ENCODE measurements at regions not wholly inside any gene's neighbourhood (a gene's known extent, or its start where the extent isn't known, plus 50 kb on each side); places are given as distances from the start of the nearest gene placed in this dataset.

- no peak overlapping the region for H3K4me3 ChIP-seq (ENCODE audit: low read depth, low read length)
- TF ChIP-seq ZNF596 (tag by site-specific recombination; IDR thresholded peaks at IDR 0.05): no peak
- TF ChIP-seq ZBTB49 (tag by site-specific recombination; IDR thresholded peaks at IDR 0.05; ENCODE audit: low read depth): no peak
- ChIA-PET POLR2A (no interaction called here), CTCF (no interaction called here)
- H3K36me3 ChIP-seq (ENCODE audit: control insufficient read depth in 2 of 2, insufficient read depth in 1 of 2, low read length in 2 of 2): no peaks in the 10 kb centered on the region
- H3K9me3 ChIP-seq (ENCODE audit: control insufficient read depth, insufficient read depth, low read depth, low read length): no peaks in the 10 kb centered on the region
- H3K27ac ChIP-seq (ENCODE audit: extremely low read depth, low read depth, low read length): no peak overlapping the region
- H3K4me1 ChIP-seq (ENCODE audit: control insufficient read depth, insufficient read depth, low read length): no peaks in the 10 kb centered on the region
Observed at GRCh38 chr4:136643416-136643815, 888.9 kb downstream of the PCDH18 start.

GRCh38 chr4:136637071-136637777 lies 895.1 kb downstream of the PCDH18 start:
- H3K27ac ChIP-seq (ENCODE audit: extremely low read depth, low read depth, low read length): no peak overlapping the region
- ChIA-PET POLR2A (no interaction called here), CTCF (no interaction called here)
- H3K4me3 ChIP-seq (ENCODE audit: low read depth, low read length): no peak overlapping the region
- no peak for TF ChIP-seq ZNF138 (tag by site-specific recombination; IDR thresholded peaks at IDR 0.05; ENCODE audit: borderline replicate concordance)
- no peak for TF ChIP-seq ZNF324 (tag by site-specific recombination; IDR thresholded peaks at IDR 0.05)
- TF ChIP-seq YY1 (tag by site-specific recombination; IDR thresholded peaks at IDR 0.05): no peak
- no peak for TF ChIP-seq ZNF664 (tag by site-specific recombination; IDR thresholded peaks at IDR 0.05)
- TF ChIP-seq ZBTB6 (tag by site-specific recombination; IDR thresholded peaks at IDR 0.05): no peak
- H3K9me3 ChIP-seq (ENCODE audit: control insufficient read depth, insufficient read depth, low read depth, low read length): no peaks in the 10 kb centered on the region
- H3K36me3 ChIP-seq (ENCODE audit: control insufficient read depth in 2 of 2, insufficient read depth in 1 of 2, low read length in 2 of 2): no peaks in the 10 kb centered on the region
- no peaks in the 10 kb centered on the region for H3K4me1 ChIP-seq (ENCODE audit: control insufficient read depth, insufficient read depth, low read length)

- Histone ChIP-seq H3K9me3 (ENCODE audit: control insufficient read depth, insufficient read depth, low read depth, low read length) (no peaks in the 10 kb centered on the region), H3K4me1 (ENCODE audit: control insufficient read depth, insufficient read depth, low read length) (no peaks in the 10 kb centered on the region), H3K4me3 (ENCODE audit: low read depth, low read length) (no peak overlapping the region), H3K36me3 (ENCODE audit: control insufficient read depth in 2 of 2, insufficient read depth in 1 of 2, low read length in 2 of 2) (no peaks in the 10 kb centered on the region), H3K27ac (ENCODE audit: extremely low read depth, low read depth, low read length) (no peak overlapping the region)
- POLR2A ChIA-PET: no interaction called here
- CTCF ChIA-PET: no interaction called here
- TF ChIP-seq ZNF830 (tag by site-specific recombination; IDR thresholded peaks at IDR 0.05; ENCODE audit: low read depth) (no peak), ZNF701 (tag by site-specific recombination; IDR thresholded peaks at IDR 0.05) (no peak), ZSCAN4 (tag by site-specific recombination; IDR thresholded peaks at IDR 0.05) (no peak), ZBTB20 (tag by site-specific recombination; IDR thresholded peaks at IDR 0.05) (no peak), PRDM1 (tag by site-specific recombination; IDR thresholded peaks at IDR 0.05) (no peak), ZNF292 (tag by site-specific recombination; IDR thresholded peaks at IDR 0.05; ENCODE audit: borderline replicate concordance, low read depth) (no peak), ZNF639 (tag by site-specific recombination; IDR thresholded peaks at IDR 0.05) (no peak), ZNF585B (tag by site-specific recombination; IDR thresholded peaks at IDR 0.05) (no peak), KLF16 (tag by site-specific recombination; IDR thresholded peaks at IDR 0.05) (no peak), CTCF (tag by site-specific recombination; IDR thresholded peaks at IDR 0.05) (no peak), ZNF169 (tag by site-specific recombination; IDR thresholded peaks at IDR 0.05) (no peak), ZNF624 (tag by site-specific recombination; IDR thresholded peaks at IDR 0.05) (no peak), ZFP41 (tag by site-specific recombination; IDR thresholded peaks at IDR 0.05; ENCODE audit: borderline replicate concordance) (no peak), ZNF24 (tag by site-specific recombination; IDR thresholded peaks at IDR 0.05) (no peak), ZNF341 (tag by site-specific recombination; IDR thresholded peaks at IDR 0.05; ENCODE audit: low read depth) (no peak), GFI1B (tag by site-specific recombination; IDR thresholded peaks at IDR 0.05) (no peak)
Observed at GRCh38 chr4:136636155-136636554, 896.1 kb downstream of the PCDH18 start.
